ENCODE measurements at regions not wholly inside any gene's neighbourhood (a gene's known extent, or its start where the extent isn't known, plus 50 kb on each side); places are given as distances from the start of the nearest gene placed in this dataset.

- H3K4me1 Mint-ChIP-seq: peaks cover 8% of the 10 kb centered on the region
- ChIA-PET CTCF (no interaction called here), POLR2A (no interaction called here)
- ATAC-seq (no peak), DNase-seq (ENCODE audit: low spot score) (no peak)
- no peak overlapping the region for H3K27ac Mint-ChIP-seq
- TF ChIP-seq IRF2 (CRISPR knock-in tag; IDR thresholded peaks at IDR 0.05; ENCODE audit: borderline replicate concordance, low read depth) (no peak), PRDM15 (CRISPR knock-in tag; IDR thresholded peaks at IDR 0.05) (no peak), ETV6 (CRISPR knock-in tag; IDR thresholded peaks at IDR 0.05) (no peak), NR3C1 (CRISPR knock-in tag; conservative IDR thresholded peaks at IDR 0.05; ENCODE audit: low read depth) (no peak), FOXK1 (CRISPR knock-in tag; IDR thresholded peaks at IDR 0.05) (no peak), CBFB (CRISPR knock-in tag; IDR thresholded peaks at IDR 0.05; ENCODE audit: low read depth) (no peak), MLX (CRISPR knock-in tag; IDR thresholded peaks at IDR 0.05) (no peak), E2F4 (CRISPR knock-in tag; IDR thresholded peaks at IDR 0.05; ENCODE audit: borderline replicate concordance, low read depth) (no peak), ATF6 (CRISPR knock-in tag; IDR thresholded peaks at IDR 0.05) (no peak)
- H3K4me3 Mint-ChIP-seq: no peak overlapping the region
- no peaks in the 10 kb centered on the region for H3K36me3 Mint-ChIP-seq
- no peaks in the 10 kb centered on the region for H3K27me3 Mint-ChIP-seq (ENCODE audit: low read depth)
- H3K9me3 Mint-ChIP-seq: peaks cover 4% of the 10 kb centered on the region; the same call in 1 of the 2 replicates
These were observed 176.6 kb upstream of the EMCN start for GRCh38 chr4:100694467-100694866.

GRCh38 chr4:100690812-100691211 lies 173.0 kb upstream of the EMCN start:
- Mint-ChIP-seq H3K27ac (no peak overlapping the region), H3K36me3 (no peaks in the 10 kb centered on the region), H3K4me3 (no peak overlapping the region), H3K4me1 (no peaks in the 10 kb centered on the region), H3K9me3 (peaks cover 8% of the 10 kb centered on the region; the same call in 1 of the 2 replicates), H3K27me3 (ENCODE audit: low read depth) (no peaks in the 10 kb centered on the region)
- ATAC-seq (peak; percentile 72), DNase-seq (ENCODE audit: low spot score) (no peak)
- ChIA-PET POLR2A (no interaction called here), CTCF (no interaction called here)
- no peak for TF ChIP-seq HMGXB4 (CRISPR knock-in tag; IDR thresholded peaks at IDR 0.05)
- no peak for TF ChIP-seq NR1H2 (CRISPR knock-in tag; IDR thresholded peaks at IDR 0.05)
- TF ChIP-seq CREB1 (CRISPR knock-in tag; IDR thresholded peaks at IDR 0.05): no peak
- no peak for TF ChIP-seq CBFB (CRISPR knock-in tag; IDR thresholded peaks at IDR 0.05; ENCODE audit: low read depth)
- no peak for TF ChIP-seq MYBL2 (CRISPR knock-in tag; IDR thresholded peaks at IDR 0.05)
- no peak for TF ChIP-seq ZSCAN18 (CRISPR knock-in tag; IDR thresholded peaks at IDR 0.05)
- TF ChIP-seq MXD4 (CRISPR knock-in tag; IDR thresholded peaks at IDR 0.05; ENCODE audit: borderline replicate concordance): no peak
- TF ChIP-seq NR3C1 (CRISPR knock-in tag; conservative IDR thresholded peaks at IDR 0.05; ENCODE audit: low read depth): no peak
- no peak for TF ChIP-seq HMGA2 (CRISPR knock-in tag; IDR thresholded peaks at IDR 0.05)
- TF ChIP-seq RELA (CRISPR knock-in tag; IDR thresholded peaks at IDR 0.05; ENCODE audit: borderline replicate concordance): no peak
- TF ChIP-seq ZNF425 (CRISPR knock-in tag; conservative IDR thresholded peaks at IDR 0.05): no peak
- no peak for TF ChIP-seq ZNF121 (CRISPR knock-in tag; IDR thresholded peaks at IDR 0.05)
- no peak for TF ChIP-seq E2F1 (CRISPR knock-in tag; IDR thresholded peaks at IDR 0.05)
- TF ChIP-seq TP53 (CRISPR knock-in tag; IDR thresholded peaks at IDR 0.05): no peak
